ENCODE measurements at regions not wholly inside any gene's neighbourhood (a gene's known extent, or its start where the extent isn't known, plus 50 kb on each side); places are given as distances from the start of the nearest gene placed in this dataset.

GRCh38 chr5:17000291-17000939 is 64.3 kb upstream of the MYO10 start:
- no peak for DNase-seq (ENCODE audit: low spot score in 2 of 2, unreplicated experiment in 2 of 2)
- TF ChIP-seq CTCF (IDR thresholded peaks at IDR 0.05; ENCODE audit: unreplicated experiment): no peak
- H3K27ac Mint-ChIP-seq: peak overlapping the region; percentile 1

GRCh38 chr5:17001428-17001827 is 65.3 kb upstream of the MYO10 start:
- DNase-seq (ENCODE audit: low spot score in 2 of 2, unreplicated experiment in 2 of 2): no peak
- H3K36me3 Mint-ChIP-seq: no peaks in the 10 kb centered on the region
- H3K4me1 Mint-ChIP-seq: peaks cover 19% of the 10 kb centered on the region
- no peaks in the 10 kb centered on the region for H3K9me3 Mint-ChIP-seq
- no peak overlapping the region for H3K4me3 Mint-ChIP-seq
- no peak overlapping the region for H3K27ac Mint-ChIP-seq
- no peak for TF ChIP-seq CTCF (IDR thresholded peaks at IDR 0.05; ENCODE audit: unreplicated experiment)
- H3K27me3 Mint-ChIP-seq (ENCODE audit: low read depth): no peaks in the 10 kb centered on the region

More at GRCh38 chr5:17000291-17000939, 64.3 kb upstream of the MYO10 start:
- no peaks in the 10 kb centered on the region for H3K9me3 Mint-ChIP-seq
- H3K36me3 Mint-ChIP-seq: no peaks in the 10 kb centered on the region
- no peak overlapping the region for H3K4me3 Mint-ChIP-seq
- no peaks in the 10 kb centered on the region for H3K27me3 Mint-ChIP-seq (ENCODE audit: low read depth)
- H3K4me1 Mint-ChIP-seq: peaks cover 20% of the 10 kb centered on the region

GRCh38 chr5:17004441-17005106 is 68.5 kb upstream of the MYO10 start:
- Mint-ChIP-seq H3K27ac (peak overlapping the region; percentile 3), H3K36me3 (no peaks in the 10 kb centered on the region), H3K27me3 (ENCODE audit: low read depth) (no peaks in the 10 kb centered on the region), H3K9me3 (no peaks in the 10 kb centered on the region), H3K4me3 (no peak overlapping the region), H3K4me1 (peaks cover 19% of the 10 kb centered on the region)
- no peak for DNase-seq (ENCODE audit: low spot score in 2 of 2, unreplicated experiment in 2 of 2)
- no peak for TF ChIP-seq CTCF (IDR thresholded peaks at IDR 0.05; ENCODE audit: unreplicated experiment)

GRCh38 chr5:17005107-17005828 is 69.2 kb upstream of the MYO10 start:
- H3K27me3 Mint-ChIP-seq (ENCODE audit: low read depth): no peaks in the 10 kb centered on the region
- DNase-seq (ENCODE audit: low spot score in 2 of 2, unreplicated experiment in 2 of 2): no peak
- TF ChIP-seq CTCF (IDR thresholded peaks at IDR 0.05; ENCODE audit: unreplicated experiment): no peak
- no peaks in the 10 kb centered on the region for H3K36me3 Mint-ChIP-seq
- H3K4me3 Mint-ChIP-seq: no peak overlapping the region
- peak overlapping the region; percentile 14 for H3K27ac Mint-ChIP-seq
- H3K9me3 Mint-ChIP-seq: no peaks in the 10 kb centered on the region
- H3K4me1 Mint-ChIP-seq: peaks cover 16% of the 10 kb centered on the region

GRCh38 chr5:17012289-17012688 is 76.2 kb upstream of the MYO10 start:
- H3K9me3 Mint-ChIP-seq: no peaks in the 10 kb centered on the region

More at GRCh38 chr5:17012289-17012688, 76.2 kb upstream of the MYO10 start:
- TF ChIP-seq CTCF (IDR thresholded peaks at IDR 0.05; ENCODE audit: unreplicated experiment): no peak
- Mint-ChIP-seq H3K36me3 (no peaks in the 10 kb centered on the region), H3K4me3 (no peak overlapping the region), H3K27me3 (ENCODE audit: low read depth) (no peaks in the 10 kb centered on the region), H3K4me1 (no peaks in the 10 kb centered on the region), H3K27ac (no peak overlapping the region)
- no peak for DNase-seq (ENCODE audit: low spot score in 2 of 2, unreplicated experiment in 2 of 2)

Data from mesothelial cell of epicardium (in vitro differentiated cells).